Lower lobe of right lung (tissue), 2 donors: ENCODE measurements at regions not wholly inside any gene's neighbourhood (a gene's known extent, or its start where the extent isn't known, plus 50 kb on each side); places are given as distances from the start of the nearest gene placed in this dataset.
"Not testable (repeated sequence)": the region's sequence is repeated elsewhere in the genome, so short reads cannot be mapped to it uniquely, and the experiment has no call there.

ENCODE experiments used
- ATAC-seq, 2 donors: fragments of 200-7000 bp; cut with Tn5 transposase; one replicate each; pipeline ENCODE4 v1.9.1; 2020 to 2022; ENCODE audit warnings: mild to moderate bottlenecking in 2 of 2, moderate library complexity in 2 of 2
- DNase-seq: peaks from one replicate; pipeline ENCODE4 v3.0.0-alpha.2; 2020
- H3K27ac ChIP-seq: fragments of 200-600 bp; one replicate; pipeline ENCODE4 v1.8.0; 2022
- H3K27me3 ChIP-seq: fragments of 200-600 bp; one replicate; pipeline ENCODE4 v1.8.0; 2022; ENCODE audit warnings: low read depth
- H3K36me3 ChIP-seq: fragments of 200-600 bp; one replicate; pipeline ENCODE4 v1.8.0; 2022; ENCODE audit warnings: mild to moderate bottlenecking
- H3K4me1 ChIP-seq: fragments of 200-600 bp; one replicate; pipeline ENCODE4 v1.8.0; 2022
- H3K4me3 ChIP-seq: fragments of 200-600 bp; one replicate; pipeline ENCODE4 v1.8.0; 2022; ENCODE audit warnings: mild to moderate bottlenecking
- H3K9me3 ChIP-seq: fragments of 200-600 bp; one replicate; pipeline ENCODE4 v1.8.0; 2022
- intact Hi-C: fragments of 100-400 bp; cut with DNase I; formaldehyde crosslinking; loops from one replicate; pipeline ENCODE4 v1.11.0; 2022
- TF ChIP-seq, protein P1 (sequence below): fragments of 200-600 bp; IDR thresholded peaks from one replicate; pipeline ENCODE4 v1.8.0; 2022; ENCODE audit warnings: antibody characterized with exemption, mild to moderate bottlenecking
- donor health status: DM: no; HTN: yes; CAD: no; lungs with severe emphysema.

DNA sequence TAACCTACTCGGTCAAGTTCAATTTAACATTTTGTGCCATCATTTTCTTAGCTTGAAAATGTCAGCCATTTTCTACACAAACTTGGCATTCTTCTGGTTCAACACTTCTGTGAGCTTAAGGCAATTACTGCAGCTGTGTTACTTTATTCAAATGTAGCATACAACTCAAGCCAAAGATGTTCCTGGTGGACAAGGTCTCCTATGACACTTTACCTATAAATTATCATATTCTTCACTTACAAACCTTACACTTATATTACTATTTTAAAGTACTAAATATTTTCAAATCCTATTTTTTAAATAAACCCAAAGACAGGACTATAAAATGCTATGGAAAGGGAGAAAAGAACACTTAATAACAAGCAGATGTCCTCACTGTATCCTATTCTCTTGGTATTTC lies 1045.3 kb downstream of the TSN start:
- no peaks in the 10 kb centered on the region for H3K27me3 ChIP-seq

GRCh38 chr2:122804494-122804893 lies 1049.0 kb downstream of the TSN start:
- TF ChIP-seq, protein P1, sequence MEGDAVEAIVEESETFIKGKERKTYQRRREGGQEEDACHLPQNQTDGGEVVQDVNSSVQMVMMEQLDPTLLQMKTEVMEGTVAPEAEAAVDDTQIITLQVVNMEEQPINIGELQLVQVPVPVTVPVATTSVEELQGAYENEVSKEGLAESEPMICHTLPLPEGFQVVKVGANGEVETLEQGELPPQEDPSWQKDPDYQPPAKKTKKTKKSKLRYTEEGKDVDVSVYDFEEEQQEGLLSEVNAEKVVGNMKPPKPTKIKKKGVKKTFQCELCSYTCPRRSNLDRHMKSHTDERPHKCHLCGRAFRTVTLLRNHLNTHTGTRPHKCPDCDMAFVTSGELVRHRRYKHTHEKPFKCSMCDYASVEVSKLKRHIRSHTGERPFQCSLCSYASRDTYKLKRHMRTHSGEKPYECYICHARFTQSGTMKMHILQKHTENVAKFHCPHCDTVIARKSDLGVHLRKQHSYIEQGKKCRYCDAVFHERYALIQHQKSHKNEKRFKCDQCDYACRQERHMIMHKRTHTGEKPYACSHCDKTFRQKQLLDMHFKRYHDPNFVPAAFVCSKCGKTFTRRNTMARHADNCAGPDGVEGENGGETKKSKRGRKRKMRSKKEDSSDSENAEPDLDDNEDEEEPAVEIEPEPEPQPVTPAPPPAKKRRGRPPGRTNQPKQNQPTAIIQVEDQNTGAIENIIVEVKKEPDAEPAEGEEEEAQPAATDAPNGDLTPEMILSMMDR: no peak
- intact Hi-C loops: no loop called here
- no peak for ATAC-seq

More for the DNA sequence above, 1045.3 kb downstream of the TSN start:
- ATAC-seq: no peak
- H3K4me3 ChIP-seq: no peak overlapping the region
- TF ChIP-seq, protein P1: no peak
- H3K4me1 ChIP-seq: no peaks in the 10 kb centered on the region
- DNase-seq: no peak
- no peaks in the 10 kb centered on the region for H3K9me3 ChIP-seq
- H3K36me3 ChIP-seq: no peaks in the 10 kb centered on the region
- intact Hi-C loops: no loop called here
- H3K27ac ChIP-seq: no peak overlapping the region

GRCh38 chr2:122805346-122805745 lies 1049.9 kb downstream of the TSN start:
- no peak for DNase-seq
- no peak overlapping the region for H3K27ac ChIP-seq
- TF ChIP-seq, protein P1: no peak
- H3K27me3 ChIP-seq: no peaks in the 10 kb centered on the region
- H3K9me3 ChIP-seq: no peaks in the 10 kb centered on the region
- no peak for ATAC-seq
- no peaks in the 10 kb centered on the region for H3K36me3 ChIP-seq
- intact Hi-C loops: no loop called here
- no peaks in the 10 kb centered on the region for H3K4me1 ChIP-seq
- no peak overlapping the region for H3K4me3 ChIP-seq

More at GRCh38 chr2:122804494-122804893, 1049.0 kb downstream of the TSN start:
- H3K4me1 ChIP-seq: no peaks in the 10 kb centered on the region
- no peaks in the 10 kb centered on the region for H3K9me3 ChIP-seq
- H3K27ac ChIP-seq: no peak overlapping the region
- no peaks in the 10 kb centered on the region for H3K27me3 ChIP-seq
- no peak for DNase-seq
- H3K36me3 ChIP-seq: no peaks in the 10 kb centered on the region
- H3K4me3 ChIP-seq: no peak overlapping the region

DNA sequence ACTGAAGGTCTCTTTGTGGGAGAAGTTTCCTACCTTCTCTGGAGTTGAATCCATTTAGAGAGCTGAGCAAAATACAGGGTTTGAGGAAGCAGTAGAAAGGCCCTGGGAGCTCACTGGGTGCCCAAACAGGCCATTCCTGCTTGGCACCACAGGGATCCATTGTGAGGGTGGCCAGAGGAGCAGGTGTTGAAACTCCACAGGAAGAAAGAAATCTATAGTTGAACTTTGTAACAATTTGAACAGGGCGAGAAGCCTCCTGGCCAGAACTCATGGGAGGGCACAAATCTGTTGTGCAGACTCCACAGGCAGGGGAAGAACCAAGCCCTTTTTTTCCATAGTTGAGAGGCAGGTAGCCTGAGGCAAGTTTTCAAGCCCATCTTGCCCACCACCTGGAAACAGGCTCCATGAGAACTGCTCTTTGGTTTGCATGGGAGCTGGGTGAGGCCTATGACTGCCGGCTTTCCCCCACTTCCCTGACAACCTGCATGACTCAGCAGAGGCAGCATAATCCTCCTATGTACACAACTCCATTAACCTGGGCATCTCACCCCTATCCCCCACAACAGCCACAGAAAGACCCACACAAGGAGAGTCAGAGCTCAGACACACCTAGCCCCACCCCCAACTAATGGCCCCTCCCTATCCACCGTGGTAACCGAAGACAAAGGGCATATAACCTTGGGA lies 1053.0 kb downstream of the TSN start:
- H3K9me3 ChIP-seq: no peaks in the 10 kb centered on the region
- no peaks in the 10 kb centered on the region for H3K27me3 ChIP-seq
- intact Hi-C loops: no loop called here
- H3K4me3 ChIP-seq: no peak overlapping the region
- TF ChIP-seq, protein P1: no peak
- no peak for DNase-seq
- ATAC-seq: no peak
- no peaks in the 10 kb centered on the region for H3K4me1 ChIP-seq
- no peaks in the 10 kb centered on the region for H3K36me3 ChIP-seq
- no peak overlapping the region for H3K27ac ChIP-seq

DNA sequence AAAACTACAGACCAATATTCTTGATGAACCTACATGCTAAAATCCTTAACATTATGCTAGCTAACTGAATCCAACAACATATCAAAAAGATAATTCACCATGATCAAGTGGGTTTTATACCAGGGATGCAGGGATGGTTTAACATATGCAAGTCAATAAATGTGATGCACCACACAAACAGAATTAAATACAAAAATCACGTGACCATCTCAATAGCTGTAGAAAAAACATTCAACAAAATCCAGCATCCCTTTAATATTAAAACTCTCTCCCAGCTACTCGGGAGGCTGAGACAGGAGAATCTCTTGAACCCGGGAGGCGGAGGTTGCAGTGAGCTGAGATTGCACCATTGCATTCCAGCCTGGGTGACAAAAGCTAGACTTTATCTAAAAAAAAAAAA lies 1056.8 kb downstream of the TSN start:
- H3K27me3 ChIP-seq, H3K9me3 ChIP-seq, H3K4me1 ChIP-seq, H3K27ac ChIP-seq, ATAC-seq, DNase-seq, H3K36me3 ChIP-seq, H3K4me3 ChIP-seq, intact Hi-C loops: not testable (repeated sequence)

- no peaks in the 10 kb centered on the region for H3K36me3 ChIP-seq
- H3K4me3 ChIP-seq: no peak overlapping the region
- no peaks in the 10 kb centered on the region for H3K27me3 ChIP-seq
- no peak overlapping the region for H3K27ac ChIP-seq
- intact Hi-C loops: no loop called here
- H3K4me1 ChIP-seq: no peaks in the 10 kb centered on the region
- TF ChIP-seq, protein P1: no peak
- no peaks in the 10 kb centered on the region for H3K9me3 ChIP-seq
- ATAC-seq (no peak), DNase-seq (no peak)
Measured at GRCh38 chr2:122815120-122815519, 1059.7 kb downstream of the TSN start.
